GM11168 (cell line): ENCODE measurements at regions not wholly inside any gene's neighbourhood (a gene's known extent, or its start where the extent isn't known, plus 50 kb on each side); places are given as distances from the start of the nearest gene placed in this dataset.
"Not testable (repeated sequence)": the region's sequence is repeated elsewhere in the genome, so short reads cannot be mapped to it uniquely, and the experiment has no call there.

ENCODE experiments used
- in situ Hi-C: fragments of 300-500 bp; cut with MboI; formaldehyde crosslinking; loops from one replicate; pipeline ENCODE4 v1.12.0; 2022; ENCODE audit warnings: low sequenced_read_pairs; ENCODE audit not compliant: unreplicated experiment

GRCh38 chr7:115183431-115184057 lies 261.6 kb downstream of the MDFIC start:
- in situ Hi-C loops, result no loop called here

GRCh38 chr7:115178835-115179234 lies 256.9 kb downstream of the MDFIC start:
- in situ Hi-C loops, result no loop called here

GRCh38 chr7:115177823-115178222 lies 255.9 kb downstream of the MDFIC start:
- in situ Hi-C loops, result no loop called here

- in situ Hi-C loops, result no loop called here
These were observed 255.2 kb downstream of the MDFIC start for GRCh38 chr7:115177103-115177502.

GRCh38 chr7:115172397-115172796 lies 250.5 kb downstream of the MDFIC start:
- in situ Hi-C loops, result not testable (repeated sequence)

GRCh38 chr7:115153769-115154477 lies 232.0 kb downstream of the MDFIC start:
- in situ Hi-C loops, result no loop called here

- in situ Hi-C loops, result no loop called here
These were observed 231.3 kb downstream of the MDFIC start for GRCh38 chr7:115153176-115153575.

GRCh38 chr7:115146148-115146547 lies 224.3 kb downstream of the MDFIC start:
- in situ Hi-C loops, result no loop called here

GRCh38 chr7:115145512-115145911 lies 223.6 kb downstream of the MDFIC start:
- in situ Hi-C loops, result no loop called here

GRCh38 chr7:115137816-115138215 lies 215.9 kb downstream of the MDFIC start:
- in situ Hi-C loops, result no loop called here

GRCh38 chr7:115136796-115137443 lies 215.0 kb downstream of the MDFIC start:
- in situ Hi-C loops, result no loop called here

GRCh38 chr7:115135769-115136410 lies 214.0 kb downstream of the MDFIC start:
- in situ Hi-C loops, result no loop called here

- in situ Hi-C loops, result no loop called here
These were observed 213.3 kb downstream of the MDFIC start for GRCh38 chr7:115135146-115135545.

- in situ Hi-C loops, result no loop called here
These were observed 211.4 kb downstream of the MDFIC start for GRCh38 chr7:115133248-115133647.

- in situ Hi-C loops, result no loop called here
These were observed 210.2 kb downstream of the MDFIC start for GRCh38 chr7:115132096-115132495.

GRCh38 chr7:115128154-115128553 lies 206.3 kb downstream of the MDFIC start:
- in situ Hi-C loops, result no loop called here

GRCh38 chr7:115127399-115128021 lies 205.6 kb downstream of the MDFIC start:
- in situ Hi-C loops, result no loop called here

- in situ Hi-C loops, result no loop called here
These were observed 203.9 kb downstream of the MDFIC start for GRCh38 chr7:115125750-115126149.

GRCh38 chr7:115125312-115125711 lies 203.4 kb downstream of the MDFIC start:
- in situ Hi-C loops, result no loop called here

- in situ Hi-C loops, result no loop called here
These were observed 202.6 kb downstream of the MDFIC start for GRCh38 chr7:115124409-115124939.
